ENCODE measurements at regions not wholly inside any gene's neighbourhood (a gene's known extent, or its start where the extent isn't known, plus 50 kb on each side); places are given as distances from the start of the nearest gene placed in this dataset.
"Not testable (repeated sequence)": the region's sequence is repeated elsewhere in the genome, so short reads cannot be mapped to it uniquely, and the experiment has no call there.

DNA sequence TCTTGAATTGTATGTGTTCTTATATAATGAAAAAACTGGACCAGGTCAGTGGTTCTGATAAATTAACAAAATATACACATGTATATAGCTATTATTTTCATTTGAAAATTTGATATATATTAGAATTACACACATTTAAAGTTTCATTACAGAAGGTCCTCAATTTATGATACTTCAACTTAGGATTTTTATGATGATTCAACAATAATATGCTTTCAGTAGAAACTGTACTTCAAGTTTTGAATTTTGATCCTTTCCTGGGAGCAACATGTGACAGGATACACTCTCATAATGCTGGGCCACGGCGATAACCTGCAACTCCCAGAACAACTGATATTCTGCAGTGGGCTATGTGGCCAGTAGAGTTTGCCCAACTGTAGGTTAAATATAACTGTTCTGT lies 344.7 kb downstream of the TAF11L14 start:
- CTCF ChIA-PET = no interaction called here
- in situ Hi-C loops (cut with HindIII; ENCODE audit: low pct_unique_long_range_greater_than_20kb, low sequenced_read_pairs) = no loop called here
- Histone ChIP-seq H3K36me3 (ENCODE audit: control insufficient read depth, insufficient read depth, low read length) (no peaks in the 10 kb centered on the region), H3K27ac (ENCODE audit: low read length) (no peak overlapping the region), H3K4me3 (ENCODE audit: low read depth in 2 of 2, low read length in 2 of 2) (no peak overlapping the region), H3K4me1 (ENCODE audit: control insufficient read depth, insufficient read depth, low read length) (no peaks in the 10 kb centered on the region), H3K9me3 (ENCODE audit: control insufficient read depth, insufficient read depth, low read depth, low read length) (no peaks in the 10 kb centered on the region), H3K27me3 (ENCODE audit: control insufficient read depth, insufficient read depth, low read length) (no peaks in the 10 kb centered on the region)
- BruUV-seq (replicated peaks) = no TSS peak
- DNase-seq (ENCODE audit: low read depth, low spot score) (no peak), ATAC-seq (no peak)
- intact Hi-C loops (cut with micrococcal nuclease; ENCODE audit: unreplicated experiment) = no loop called here
- TF ChIP-seq, protein P1, sequence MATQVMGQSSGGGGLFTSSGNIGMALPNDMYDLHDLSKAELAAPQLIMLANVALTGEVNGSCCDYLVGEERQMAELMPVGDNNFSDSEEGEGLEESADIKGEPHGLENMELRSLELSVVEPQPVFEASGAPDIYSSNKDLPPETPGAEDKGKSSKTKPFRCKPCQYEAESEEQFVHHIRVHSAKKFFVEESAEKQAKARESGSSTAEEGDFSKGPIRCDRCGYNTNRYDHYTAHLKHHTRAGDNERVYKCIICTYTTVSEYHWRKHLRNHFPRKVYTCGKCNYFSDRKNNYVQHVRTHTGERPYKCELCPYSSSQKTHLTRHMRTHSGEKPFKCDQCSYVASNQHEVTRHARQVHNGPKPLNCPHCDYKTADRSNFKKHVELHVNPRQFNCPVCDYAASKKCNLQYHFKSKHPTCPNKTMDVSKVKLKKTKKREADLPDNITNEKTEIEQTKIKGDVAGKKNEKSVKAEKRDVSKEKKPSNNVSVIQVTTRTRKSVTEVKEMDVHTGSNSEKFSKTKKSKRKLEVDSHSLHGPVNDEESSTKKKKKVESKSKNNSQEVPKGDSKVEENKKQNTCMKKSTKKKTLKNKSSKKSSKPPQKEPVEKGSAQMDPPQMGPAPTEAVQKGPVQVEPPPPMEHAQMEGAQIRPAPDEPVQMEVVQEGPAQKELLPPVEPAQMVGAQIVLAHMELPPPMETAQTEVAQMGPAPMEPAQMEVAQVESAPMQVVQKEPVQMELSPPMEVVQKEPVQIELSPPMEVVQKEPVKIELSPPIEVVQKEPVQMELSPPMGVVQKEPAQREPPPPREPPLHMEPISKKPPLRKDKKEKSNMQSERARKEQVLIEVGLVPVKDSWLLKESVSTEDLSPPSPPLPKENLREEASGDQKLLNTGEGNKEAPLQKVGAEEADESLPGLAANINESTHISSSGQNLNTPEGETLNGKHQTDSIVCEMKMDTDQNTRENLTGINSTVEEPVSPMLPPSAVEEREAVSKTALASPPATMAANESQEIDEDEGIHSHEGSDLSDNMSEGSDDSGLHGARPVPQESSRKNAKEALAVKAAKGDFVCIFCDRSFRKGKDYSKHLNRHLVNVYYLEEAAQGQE (IDR thresholded peaks at IDR 0.05; ENCODE audit: insufficient read depth in 1 of 2, low read depth in 2 of 2, low read length in 1 of 2) = no peak
- no peak for TF ChIP-seq POLR2AphosphoS5 (IDR thresholded peaks at IDR 0.05; ENCODE audit: low read depth, low read length)
- no peak for TF ChIP-seq TCF7L2 (IDR thresholded peaks at IDR 0.05; ENCODE audit: low read depth, low read length)
- no peak for TF ChIP-seq CTCF (IDR thresholded peaks at IDR 0.05)
- TF ChIP-seq SIN3A (IDR thresholded peaks at IDR 0.05; ENCODE audit: borderline replicate concordance, insufficient read depth, low read depth, low read length) = no peak
- POLR2A ChIA-PET = no interaction called here

GRCh38 chr5:17982626-17983025 lies 348.4 kb downstream of the TAF11L14 start:
- CTCF ChIA-PET; H3K27me3 ChIP-seq (ENCODE audit: control insufficient read depth, insufficient read depth, low read length); in situ Hi-C loops (cut with HindIII; ENCODE audit: low pct_unique_long_range_greater_than_20kb, low sequenced_read_pairs); intact Hi-C loops (cut with micrococcal nuclease; ENCODE audit: unreplicated experiment); ATAC-seq; H3K36me3 ChIP-seq (ENCODE audit: control insufficient read depth, insufficient read depth, low read length); POLR2A ChIA-PET; BruUV-seq (replicated peaks); H3K9me3 ChIP-seq (ENCODE audit: control insufficient read depth, insufficient read depth, low read depth, low read length); DNase-seq (ENCODE audit: low read depth, low spot score); H3K4me1 ChIP-seq (ENCODE audit: control insufficient read depth, insufficient read depth, low read length); H3K27ac ChIP-seq (ENCODE audit: low read length); H3K4me3 ChIP-seq (ENCODE audit: low read depth in 2 of 2, low read length in 2 of 2): not testable (repeated sequence)

GRCh38 chr5:17989036-17989435 lies 354.8 kb downstream of the TAF11L14 start:
- Histone ChIP-seq H3K4me3 (ENCODE audit: low read depth in 2 of 2, low read length in 2 of 2) (no peak overlapping the region), H3K9me3 (ENCODE audit: control insufficient read depth, insufficient read depth, low read depth, low read length) (no peaks in the 10 kb centered on the region), H3K36me3 (ENCODE audit: control insufficient read depth, insufficient read depth, low read length) (no peaks in the 10 kb centered on the region), H3K27ac (ENCODE audit: low read length) (no peak overlapping the region), H3K27me3 (ENCODE audit: control insufficient read depth, insufficient read depth, low read length) (no peaks in the 10 kb centered on the region), H3K4me1 (ENCODE audit: control insufficient read depth, insufficient read depth, low read length) (no peaks in the 10 kb centered on the region)
- POLR2A ChIA-PET = no interaction called here
- ATAC-seq = no peak
- intact Hi-C loops (cut with micrococcal nuclease; ENCODE audit: unreplicated experiment) (no loop called here), in situ Hi-C loops (cut with HindIII; ENCODE audit: low pct_unique_long_range_greater_than_20kb, low sequenced_read_pairs) (no loop called here)
- CTCF ChIA-PET = no interaction called here
- BruUV-seq (replicated peaks) = no TSS peak
- TF ChIP-seq POLR2AphosphoS5 (IDR thresholded peaks at IDR 0.05; ENCODE audit: low read depth, low read length) (no peak), CTCF (IDR thresholded peaks at IDR 0.05) (no peak), SIN3A (IDR thresholded peaks at IDR 0.05; ENCODE audit: borderline replicate concordance, insufficient read depth, low read depth, low read length) (no peak), TCF7L2 (IDR thresholded peaks at IDR 0.05; ENCODE audit: low read depth, low read length) (no peak)
- TF ChIP-seq, protein P1 (IDR thresholded peaks at IDR 0.05; ENCODE audit: insufficient read depth in 1 of 2, low read depth in 2 of 2, low read length in 1 of 2) = no peak
- DNase-seq (ENCODE audit: low read depth, low spot score) = no peak
